Fibroblast of the aortic adventitia (primary cell): ENCODE measurements at regions not wholly inside any gene's neighbourhood (a gene's known extent, or its start where the extent isn't known, plus 50 kb on each side); places are given as distances from the start of the nearest gene placed in this dataset.

Experiments used
- DNase-seq: peaks from one replicate; pipeline ENCODE4 v3.0.0-alpha.2; 2010; ENCODE audit warnings: low read depth
- H3K4me3 ChIP-seq: 2 replicates; pipeline ENCODE4 v1.5.1; 2011; ENCODE audit warnings: low read depth, mild to moderate bottlenecking, control low read depth, low read length, moderate library complexity
- CTCF ChIP-seq: IDR thresholded peaks from 2 replicates; pipeline ENCODE4 v1.5.1; 2011; ENCODE audit warnings: mild to moderate bottlenecking, low read length, control low read depth, inconsistent platforms; ENCODE audit not compliant: insufficient read depth

DNA sequence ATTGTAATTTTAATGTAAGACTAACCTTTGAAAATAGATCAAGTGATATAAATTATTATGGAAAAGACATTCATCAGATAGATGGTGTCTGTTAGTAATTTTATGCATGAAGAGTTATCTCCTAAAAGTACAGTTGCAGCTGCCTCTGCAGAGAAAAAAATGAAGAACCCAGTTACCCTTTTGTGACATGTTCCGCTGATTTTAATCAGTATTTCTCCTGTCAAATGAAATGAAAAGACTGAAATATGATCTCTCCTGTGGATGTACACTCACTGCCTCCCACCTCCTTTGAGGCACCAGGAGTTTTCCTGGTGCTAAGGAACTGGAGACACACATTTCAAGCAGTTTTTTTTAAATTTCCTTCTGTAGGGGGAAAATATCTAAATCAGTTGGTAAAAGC is 277.4 kb downstream of the KIF4B start:
- TF ChIP-seq CTCF: no peak
- no peak for DNase-seq
- H3K4me3 ChIP-seq: no peak overlapping the region

DNA sequence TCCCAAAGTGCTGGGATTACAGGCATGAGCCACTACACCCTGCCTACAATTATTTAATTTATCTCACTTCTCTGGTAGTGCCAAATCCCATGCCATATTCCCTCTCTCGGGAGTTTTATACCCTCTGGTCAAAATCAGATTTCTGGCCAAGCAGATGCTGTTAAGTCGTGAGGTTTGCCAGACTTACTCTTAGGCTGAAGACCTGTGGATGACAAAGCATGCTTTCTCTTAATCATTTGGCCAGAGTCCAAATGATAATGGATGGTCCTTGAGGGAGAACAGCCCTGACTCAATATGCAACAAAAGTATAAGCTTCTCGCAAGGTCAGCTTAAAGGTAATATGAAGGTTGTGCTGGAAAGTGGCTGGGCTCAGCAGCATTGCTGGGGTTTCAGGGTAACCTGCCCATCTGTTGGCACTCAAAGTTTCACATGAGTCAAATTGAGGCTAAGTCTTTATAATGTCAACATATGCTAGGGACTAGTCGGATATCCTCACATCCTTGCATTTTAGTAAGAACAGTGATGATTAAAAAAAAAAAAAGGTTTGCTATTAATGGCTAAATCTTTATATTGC is 280.1 kb downstream of the KIF4B start:
- TF ChIP-seq CTCF: no peak
- H3K4me3 ChIP-seq: no peak overlapping the region
- DNase-seq: no peak

GRCh38 chr5:155295111-155295510 is 281.6 kb downstream of the KIF4B start:
- no peak for TF ChIP-seq CTCF

DNA sequence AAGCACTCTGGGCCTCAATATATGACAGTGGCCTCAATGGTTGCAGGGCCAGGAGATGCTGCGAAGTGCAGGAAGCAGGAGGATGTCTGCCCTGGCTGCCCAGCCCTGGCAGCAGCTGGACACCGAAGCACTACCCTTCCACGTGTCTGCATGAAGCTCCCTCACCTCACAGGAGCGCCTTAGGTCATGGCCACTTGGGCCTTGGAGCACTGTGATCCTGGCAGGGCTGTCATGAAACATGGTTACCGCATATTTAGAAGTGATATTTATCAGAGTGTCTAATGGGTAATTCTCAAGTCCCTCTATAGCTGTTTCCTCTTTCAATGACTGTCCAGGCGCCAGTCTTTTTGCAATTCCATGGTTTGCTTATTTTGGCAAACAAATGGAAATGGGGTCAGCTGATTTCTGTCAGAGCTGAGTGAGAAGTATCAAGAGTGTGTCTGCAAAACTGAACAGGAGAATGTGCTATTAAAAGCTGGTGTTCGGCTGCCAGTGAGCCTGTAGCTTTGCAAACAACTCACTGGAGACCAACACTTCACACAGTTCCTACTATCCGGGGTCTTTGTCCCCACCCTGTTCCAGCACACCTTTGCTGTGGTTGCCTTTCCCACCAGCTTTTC is 285.9 kb downstream of the KIF4B start:
- DNase-seq: no peak
- H3K4me3 ChIP-seq: no peak overlapping the region
- no peak for TF ChIP-seq CTCF

More at GRCh38 chr5:155295111-155295510, 281.6 kb downstream of the KIF4B start:
- H3K4me3 ChIP-seq: no peak overlapping the region
- DNase-seq: no peak

- no peak for DNase-seq
These were observed 289.6 kb downstream of the KIF4B start for GRCh38 chr5:155303120-155303519.

DNA sequence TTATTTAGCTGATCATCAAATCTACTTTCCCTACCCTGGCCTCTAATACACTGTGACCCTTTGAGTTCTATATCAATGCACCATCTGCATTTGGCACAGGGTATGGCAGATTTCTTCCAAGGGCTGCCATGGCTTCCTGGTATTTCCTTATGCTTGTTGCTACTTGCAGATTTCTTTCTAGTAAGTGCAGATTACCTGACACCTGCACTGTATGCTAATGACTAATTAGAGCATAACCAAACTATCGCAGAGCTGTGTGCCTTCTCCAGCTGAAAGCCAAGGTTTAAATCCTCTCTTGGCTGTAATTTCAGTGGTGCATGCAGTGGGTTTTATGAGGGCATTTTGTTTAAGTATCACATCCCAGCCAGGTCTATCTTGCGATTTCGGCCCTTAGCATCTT is 293.7 kb downstream of the KIF4B start:
- TF ChIP-seq CTCF: no peak
- no peak overlapping the region for H3K4me3 ChIP-seq
- DNase-seq: no peak

More at GRCh38 chr5:155303120-155303519, 289.6 kb downstream of the KIF4B start:
- no peak overlapping the region for H3K4me3 ChIP-seq
- no peak for TF ChIP-seq CTCF

GRCh38 chr5:155308289-155308688 is 294.7 kb downstream of the KIF4B start:
- DNase-seq: no peak
- TF ChIP-seq CTCF: no peak

More at GRCh38 chr5:155308289-155308688, 294.7 kb downstream of the KIF4B start:
- H3K4me3 ChIP-seq: no peak overlapping the region
